ENCODE measurements at regions not wholly inside any gene's neighbourhood (a gene's known extent, or its start where the extent isn't known, plus 50 kb on each side); places are given as distances from the start of the nearest gene placed in this dataset.

DNA sequence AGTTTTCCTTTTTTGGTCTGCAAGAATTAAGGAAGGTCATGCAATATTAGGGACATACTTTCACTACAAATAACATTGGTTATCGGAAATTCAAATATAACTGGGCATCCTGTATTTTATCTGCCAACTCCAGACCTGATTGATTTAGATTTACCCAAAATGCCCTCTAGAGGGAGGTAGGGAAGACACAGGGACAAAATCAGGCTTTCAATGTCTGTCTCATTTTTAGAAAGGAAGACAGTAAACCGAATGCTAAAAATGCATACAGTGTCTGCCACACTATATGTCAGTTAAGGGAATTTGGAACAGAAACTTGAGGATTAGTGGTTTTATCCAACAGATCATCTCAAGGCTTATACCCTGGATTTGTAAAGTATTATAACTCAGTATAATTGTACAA, 161.7 kb upstream of the SOX9 start:
- Histone ChIP-seq H3K36me3 (ENCODE audit: insufficient read depth, low read length, poor library complexity, severe bottlenecking) (no peaks in the 10 kb centered on the region), H3K4me3 (ENCODE audit: low read depth, low read length, poor library complexity, severe bottlenecking) (no peak overlapping the region), H3K27ac (ENCODE audit: low read depth, low read length, poor library complexity, severe bottlenecking) (no peak overlapping the region), H3K4me1 (ENCODE audit: insufficient read depth, low read length, poor library complexity, severe bottlenecking) (no peaks in the 10 kb centered on the region), H3K9me3 (ENCODE audit: low read depth, low read length, poor library complexity, severe bottlenecking) (no peaks in the 10 kb centered on the region), H3K27me3 (replicated peaks; ENCODE audit: insufficient read depth, low read depth, low read length, poor library complexity) (no peaks in the 10 kb centered on the region)
- peak; percentile 42 for DNase-seq (ENCODE audit: low spot score)
- no TSS peak for BruUV-seq (replicated peaks)
- TF ChIP-seq EZH2 (IDR thresholded peaks at IDR 0.05; ENCODE audit: borderline replicate concordance, low read depth, low read length, poor library complexity, severe bottlenecking), result no peak
- TF ChIP-seq, protein P1, sequence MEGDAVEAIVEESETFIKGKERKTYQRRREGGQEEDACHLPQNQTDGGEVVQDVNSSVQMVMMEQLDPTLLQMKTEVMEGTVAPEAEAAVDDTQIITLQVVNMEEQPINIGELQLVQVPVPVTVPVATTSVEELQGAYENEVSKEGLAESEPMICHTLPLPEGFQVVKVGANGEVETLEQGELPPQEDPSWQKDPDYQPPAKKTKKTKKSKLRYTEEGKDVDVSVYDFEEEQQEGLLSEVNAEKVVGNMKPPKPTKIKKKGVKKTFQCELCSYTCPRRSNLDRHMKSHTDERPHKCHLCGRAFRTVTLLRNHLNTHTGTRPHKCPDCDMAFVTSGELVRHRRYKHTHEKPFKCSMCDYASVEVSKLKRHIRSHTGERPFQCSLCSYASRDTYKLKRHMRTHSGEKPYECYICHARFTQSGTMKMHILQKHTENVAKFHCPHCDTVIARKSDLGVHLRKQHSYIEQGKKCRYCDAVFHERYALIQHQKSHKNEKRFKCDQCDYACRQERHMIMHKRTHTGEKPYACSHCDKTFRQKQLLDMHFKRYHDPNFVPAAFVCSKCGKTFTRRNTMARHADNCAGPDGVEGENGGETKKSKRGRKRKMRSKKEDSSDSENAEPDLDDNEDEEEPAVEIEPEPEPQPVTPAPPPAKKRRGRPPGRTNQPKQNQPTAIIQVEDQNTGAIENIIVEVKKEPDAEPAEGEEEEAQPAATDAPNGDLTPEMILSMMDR (conservative IDR thresholded peaks at IDR 0.05; ENCODE audit: low read depth, low read length), result peak; percentile 63
- intact Hi-C loops (cut with micrococcal nuclease; ENCODE audit: unreplicated experiment), result loop anchor here (1.0 kb wide), 1 partner anchor 26 kb away; no protein-coding TSS in a partner anchor
- ChIA-PET CTCF (no interaction called here), POLR2A (ENCODE audit: low non-redundant PET) (no interaction called here)

GRCh38 chr17:71963351-71963750, 157.5 kb upstream of the SOX9 start:
- no peak for DNase-seq (ENCODE audit: low spot score)
- TF ChIP-seq, protein P1 (conservative IDR thresholded peaks at IDR 0.05; ENCODE audit: low read depth, low read length), result no peak
- TF ChIP-seq EZH2 (IDR thresholded peaks at IDR 0.05; ENCODE audit: borderline replicate concordance, low read depth, low read length, poor library complexity, severe bottlenecking), result no peak
- no peaks in the 10 kb centered on the region for H3K9me3 ChIP-seq (ENCODE audit: low read depth, low read length, poor library complexity, severe bottlenecking)
- ChIA-PET CTCF (no interaction called here), POLR2A (ENCODE audit: low non-redundant PET) (no interaction called here)
- no peak overlapping the region for H3K4me3 ChIP-seq (ENCODE audit: low read depth, low read length, poor library complexity, severe bottlenecking)
- no peak overlapping the region for H3K27ac ChIP-seq (ENCODE audit: low read depth, low read length, poor library complexity, severe bottlenecking)
- no peaks in the 10 kb centered on the region for H3K36me3 ChIP-seq (ENCODE audit: insufficient read depth, low read length, poor library complexity, severe bottlenecking)
- BruUV-seq (replicated peaks), result no TSS peak
- no peaks in the 10 kb centered on the region for H3K4me1 ChIP-seq (ENCODE audit: insufficient read depth, low read length, poor library complexity, severe bottlenecking)
- intact Hi-C loops (cut with micrococcal nuclease; ENCODE audit: unreplicated experiment), result no loop called here
- H3K27me3 ChIP-seq (replicated peaks; ENCODE audit: insufficient read depth, low read depth, low read length, poor library complexity), result no peaks in the 10 kb centered on the region

- Histone ChIP-seq H3K4me1 (ENCODE audit: insufficient read depth, low read length, poor library complexity, severe bottlenecking) (no peaks in the 10 kb centered on the region), H3K27me3 (replicated peaks; ENCODE audit: insufficient read depth, low read depth, low read length, poor library complexity) (no peaks in the 10 kb centered on the region), H3K4me3 (ENCODE audit: low read depth, low read length, poor library complexity, severe bottlenecking) (no peak overlapping the region), H3K9me3 (ENCODE audit: low read depth, low read length, poor library complexity, severe bottlenecking) (no peaks in the 10 kb centered on the region), H3K27ac (ENCODE audit: low read depth, low read length, poor library complexity, severe bottlenecking) (no peak overlapping the region), H3K36me3 (ENCODE audit: insufficient read depth, low read length, poor library complexity, severe bottlenecking) (no peaks in the 10 kb centered on the region)
- no peak for TF ChIP-seq EZH2 (IDR thresholded peaks at IDR 0.05; ENCODE audit: borderline replicate concordance, low read depth, low read length, poor library complexity, severe bottlenecking)
- TF ChIP-seq, protein P1 (conservative IDR thresholded peaks at IDR 0.05; ENCODE audit: low read depth, low read length), result no peak
- intact Hi-C loops (cut with micrococcal nuclease; ENCODE audit: unreplicated experiment), result no loop called here
- no peak for DNase-seq (ENCODE audit: low spot score)
- BruUV-seq (replicated peaks), result no TSS peak
- POLR2A ChIA-PET (ENCODE audit: low non-redundant PET), result no interaction called here
- CTCF ChIA-PET, result no interaction called here
Observed at GRCh38 chr17:71963791-71964190, 157.0 kb upstream of the SOX9 start.
